Left lung (tissue), 4 donors: ENCODE measurements at regions not wholly inside any gene's neighbourhood (a gene's known extent, or its start where the extent isn't known, plus 50 kb on each side); places are given as distances from the start of the nearest gene placed in this dataset.

Experiments
- ATAC-seq: fragments of 200-7000 bp; cut with Tn5 transposase; one replicate; pipeline ENCODE4 v1.9.1; 2020; ENCODE audit warnings: moderate library complexity
- DNase-seq, 4 donors: peaks; one replicate each; pipeline ENCODE4 v3.0.0-alpha.2; 2013 to 2020
- H3K27ac ChIP-seq, 2 donors: fragments of 200-600 bp; sonication (generic) in 1 of 2; one replicate each; pipeline versions ENCODE4 v1.5.0 to v1.8.0; 2020 to 2021
- H3K27me3 ChIP-seq, 2 donors: fragments of 200-600 bp; sonication (generic) in 1 of 2; one replicate each; pipeline versions ENCODE4 v1.5.0 to v1.8.0; 2020 to 2021
- H3K36me3 ChIP-seq, 2 donors: fragments of 200-600 bp; sonication (generic) in 1 of 2; one replicate each; pipeline versions ENCODE4 v1.5.0 to v1.8.0; 2020 to 2021
- H3K4me1 ChIP-seq, 2 donors: fragments of 200-600 bp; one replicate each; pipeline ENCODE4 v1.8.0; 2021
- H3K4me3 ChIP-seq, 2 donors: fragments of 200-600 bp; sonication (generic) in 1 of 2; one replicate each; pipeline versions ENCODE4 v1.5.0 to v1.8.0; 2020 to 2021; ENCODE audit warnings: mild to moderate bottlenecking in 1 of 2
- H3K9me3 ChIP-seq, 2 donors: fragments of 200-600 bp; sonication (generic) in 1 of 2; one replicate each; pipeline versions ENCODE4 v1.5.0 to v1.8.0; 2020 to 2021
- intact Hi-C, 2 donors: fragments of 100-400 bp; cut with DNase I; formaldehyde crosslinking; loops; one replicate each; pipeline versions ENCODE4 v1.11.2 to v1.14.2; 2022
- TF ChIP-seq, protein P1 (sequence below), 2 donors: fragments of 200-600 bp; sonication (generic) in 1 of 2; IDR thresholded peaks; one replicate each; pipeline versions ENCODE4 v1.5.0 to v1.8.0; 2021; ENCODE audit warnings: antibody characterized with exemption in 2 of 2
- donor health status: DM: no; HTN: yes; CAD: no.
- donor health status: DM: no; HTN: no; CAD: no.

DNA sequence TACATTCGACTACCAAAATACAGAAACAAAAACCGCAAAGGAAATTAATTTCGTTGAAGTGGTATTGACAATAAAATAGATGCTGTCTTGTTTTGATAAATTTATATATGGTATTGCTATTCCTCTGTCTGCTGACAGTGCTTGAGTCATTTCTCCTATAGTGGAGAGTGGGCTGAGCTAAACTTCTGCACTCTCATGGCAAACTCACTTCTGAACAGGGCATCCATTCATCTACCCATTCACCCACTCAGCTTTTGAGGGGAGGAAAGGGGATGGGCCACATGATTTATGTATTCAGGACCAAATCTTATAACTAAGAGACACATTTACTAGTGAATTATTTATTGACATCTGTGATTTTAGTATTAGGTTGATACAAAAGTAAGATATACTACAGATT lies 137.6 kb upstream of the PLXNA4 start:
- TF ChIP-seq, protein P1, sequence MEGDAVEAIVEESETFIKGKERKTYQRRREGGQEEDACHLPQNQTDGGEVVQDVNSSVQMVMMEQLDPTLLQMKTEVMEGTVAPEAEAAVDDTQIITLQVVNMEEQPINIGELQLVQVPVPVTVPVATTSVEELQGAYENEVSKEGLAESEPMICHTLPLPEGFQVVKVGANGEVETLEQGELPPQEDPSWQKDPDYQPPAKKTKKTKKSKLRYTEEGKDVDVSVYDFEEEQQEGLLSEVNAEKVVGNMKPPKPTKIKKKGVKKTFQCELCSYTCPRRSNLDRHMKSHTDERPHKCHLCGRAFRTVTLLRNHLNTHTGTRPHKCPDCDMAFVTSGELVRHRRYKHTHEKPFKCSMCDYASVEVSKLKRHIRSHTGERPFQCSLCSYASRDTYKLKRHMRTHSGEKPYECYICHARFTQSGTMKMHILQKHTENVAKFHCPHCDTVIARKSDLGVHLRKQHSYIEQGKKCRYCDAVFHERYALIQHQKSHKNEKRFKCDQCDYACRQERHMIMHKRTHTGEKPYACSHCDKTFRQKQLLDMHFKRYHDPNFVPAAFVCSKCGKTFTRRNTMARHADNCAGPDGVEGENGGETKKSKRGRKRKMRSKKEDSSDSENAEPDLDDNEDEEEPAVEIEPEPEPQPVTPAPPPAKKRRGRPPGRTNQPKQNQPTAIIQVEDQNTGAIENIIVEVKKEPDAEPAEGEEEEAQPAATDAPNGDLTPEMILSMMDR (IDR thresholded peaks at IDR 0.05), result no peak
- no peak for DNase-seq
- no peaks in the 10 kb centered on the region for H3K9me3 ChIP-seq
- no peak overlapping the region for H3K27ac ChIP-seq
- no peak overlapping the region for H3K4me3 ChIP-seq
- no peak for ATAC-seq
- intact Hi-C loops, result no loop called here
- no peaks in the 10 kb centered on the region for H3K36me3 ChIP-seq
- H3K27me3 ChIP-seq, result no peaks in the 10 kb centered on the region
- H3K4me1 ChIP-seq, result no peaks in the 10 kb centered on the region

DNA sequence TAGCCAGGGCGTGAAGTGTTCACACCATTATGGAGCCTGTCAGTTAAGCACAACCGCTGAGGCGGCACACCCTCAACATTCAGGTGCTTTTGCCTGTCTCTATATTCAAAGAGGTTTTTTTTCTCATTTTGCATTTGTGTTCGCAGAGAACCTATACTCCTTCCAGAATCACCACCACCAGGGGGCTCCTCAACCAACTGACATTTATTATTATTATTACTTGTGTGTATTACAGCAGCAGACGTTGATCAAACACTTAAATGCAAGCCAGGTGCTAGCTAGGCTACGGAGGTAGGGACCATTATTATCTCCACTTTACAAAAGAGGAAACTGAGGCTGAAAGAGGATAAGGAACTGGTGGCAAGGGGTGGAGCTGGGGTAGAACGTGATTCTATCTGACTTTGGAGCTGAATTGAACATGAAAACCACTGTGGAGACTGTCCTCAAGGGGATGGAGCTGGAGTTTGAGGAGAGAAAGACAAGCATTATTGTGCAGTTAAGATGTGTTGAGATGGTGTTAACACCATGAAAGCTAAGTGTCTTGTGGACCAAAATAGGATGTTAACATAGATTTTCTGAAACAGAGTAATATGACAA lies 133.8 kb upstream of the PLXNA4 start:
- Histone ChIP-seq H3K27me3 (no peaks in the 10 kb centered on the region), H3K9me3 (no peaks in the 10 kb centered on the region), H3K4me1 (no peaks in the 10 kb centered on the region), H3K27ac (no peak overlapping the region), H3K36me3 (no peaks in the 10 kb centered on the region), H3K4me3 (no peak overlapping the region)
- ATAC-seq (no peak), DNase-seq (peak in 2 of 4 donors; percentile 7 to 16)
- intact Hi-C loops, result no loop called here
- TF ChIP-seq, protein P1 (IDR thresholded peaks at IDR 0.05), result peak in 1 of 2 donors; percentile 43

DNA sequence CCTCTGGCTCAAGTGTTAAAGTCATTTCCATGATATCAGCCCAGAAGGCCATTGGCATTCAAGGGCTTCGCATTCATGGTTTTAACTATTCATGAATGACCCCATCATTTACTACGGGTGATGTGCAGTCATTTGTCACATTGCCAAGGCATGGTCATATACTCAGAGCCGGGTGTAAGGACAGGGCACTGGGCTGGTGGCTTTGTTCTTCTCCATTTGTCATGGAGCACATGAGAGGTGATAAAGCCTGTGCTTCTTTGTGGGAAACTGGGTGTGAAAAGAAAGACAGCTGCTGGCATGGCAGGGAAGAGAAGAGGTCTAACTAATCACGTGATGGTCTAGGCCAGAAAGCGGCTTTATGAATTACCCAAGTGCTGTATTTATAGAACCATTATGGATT lies 132.2 kb upstream of the PLXNA4 start:
- Histone ChIP-seq H3K27me3 (no peaks in the 10 kb centered on the region), H3K4me3 (no peak overlapping the region), H3K4me1 (no peaks in the 10 kb centered on the region), H3K36me3 (no peaks in the 10 kb centered on the region), H3K27ac (no peak overlapping the region), H3K9me3 (no peaks in the 10 kb centered on the region)
- DNase-seq (no peak), ATAC-seq (no peak)
- TF ChIP-seq, protein P1 (IDR thresholded peaks at IDR 0.05), result no peak
- intact Hi-C loops, result no loop called here

DNA sequence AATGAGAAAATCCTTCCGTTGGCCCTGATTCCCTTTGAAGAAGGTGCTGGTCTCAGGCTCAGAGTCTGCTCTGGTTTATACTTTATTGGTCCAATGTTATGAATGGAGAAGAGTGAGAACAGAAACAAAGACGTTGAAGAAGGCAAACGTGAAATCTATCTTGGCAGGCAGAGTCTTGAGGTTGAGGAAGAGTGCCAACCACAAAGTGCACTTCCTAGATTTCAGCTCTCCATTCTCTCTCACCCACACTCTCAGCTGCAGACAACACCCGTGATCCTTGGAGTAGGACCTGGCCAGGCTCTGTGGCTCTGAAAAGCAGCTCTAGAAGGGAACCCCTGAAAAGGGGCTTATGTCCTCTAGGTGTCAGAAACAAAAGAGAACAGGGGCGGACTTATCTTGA lies 128.9 kb upstream of the PLXNA4 start:
- intact Hi-C loops, result no loop called here
- ATAC-seq (no peak), DNase-seq (no peak)
- no peaks in the 10 kb centered on the region for H3K27me3 ChIP-seq
- peaks cover 0 to 3% of the 10 kb centered on the region in 2 donors for H3K9me3 ChIP-seq
- no peaks in the 10 kb centered on the region for H3K36me3 ChIP-seq
- H3K4me1 ChIP-seq, result no peaks in the 10 kb centered on the region
- no peak overlapping the region for H3K4me3 ChIP-seq
- TF ChIP-seq, protein P1 (IDR thresholded peaks at IDR 0.05), result no peak
- no peak overlapping the region for H3K27ac ChIP-seq

DNA sequence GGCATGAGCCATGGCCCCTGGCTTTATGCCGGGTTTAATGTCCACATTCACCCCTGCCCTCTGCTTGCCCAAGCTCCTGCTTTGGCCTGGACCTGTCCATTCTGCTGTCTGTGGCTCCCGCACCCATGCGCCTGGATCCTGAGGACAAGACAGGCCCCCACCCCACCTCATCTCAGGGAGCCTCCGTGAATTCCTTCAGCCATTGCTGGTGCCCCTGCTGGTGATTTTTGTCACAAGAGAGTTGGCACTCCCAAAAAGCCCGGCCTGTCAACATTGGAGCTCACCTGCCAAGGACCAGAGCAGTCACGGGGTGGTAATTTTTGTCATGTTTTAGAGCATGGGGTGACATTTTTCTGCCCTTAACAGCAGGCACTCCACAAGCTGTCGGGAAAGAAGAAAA lies 127.5 kb upstream of the PLXNA4 start:
- no peaks in the 10 kb centered on the region for H3K27me3 ChIP-seq
- ATAC-seq, result no peak
- no peak overlapping the region for H3K4me3 ChIP-seq
- H3K36me3 ChIP-seq, result no peaks in the 10 kb centered on the region
- TF ChIP-seq, protein P1 (IDR thresholded peaks at IDR 0.05), result no peak
- no peak for DNase-seq
- H3K9me3 ChIP-seq, result peaks cover 0 to 3% of the 10 kb centered on the region in 2 donors
- H3K4me1 ChIP-seq, result no peaks in the 10 kb centered on the region
- no peak overlapping the region for H3K27ac ChIP-seq
- intact Hi-C loops, result no loop called here
